Upper lobe of left lung (tissue), 4 donors: ENCODE measurements at regions not wholly inside any gene's neighbourhood (a gene's known extent, or its start where the extent isn't known, plus 50 kb on each side); places are given as distances from the start of the nearest gene placed in this dataset.

Source experiments
- POLR2A ChIP-seq, 4 donors: fragments of 450-650 bp; IDR thresholded peaks; one replicate each; pipeline ENCODE4 v1.5.1; 2016 to 2017; ENCODE audit warnings: antibody characterized with exemption in 4 of 4, mild to moderate bottlenecking in 2 of 4
- TF ChIP-seq, protein P1 (sequence below), 6 experiments: fragments of 450-650 bp in 4 of 6; fragments of 200-600 bp in 2 of 6; sonication (generic) in 2 of 6; IDR thresholded peaks; one replicate each; pipeline ENCODE4 v1.5.1; 2016 to 2019; ENCODE audit warnings: antibody characterized with exemption in 6 of 6

GRCh38 chr12:18899678-18900317 lies 161.9 kb downstream of the CAPZA3 start:
- TF ChIP-seq, protein P1, sequence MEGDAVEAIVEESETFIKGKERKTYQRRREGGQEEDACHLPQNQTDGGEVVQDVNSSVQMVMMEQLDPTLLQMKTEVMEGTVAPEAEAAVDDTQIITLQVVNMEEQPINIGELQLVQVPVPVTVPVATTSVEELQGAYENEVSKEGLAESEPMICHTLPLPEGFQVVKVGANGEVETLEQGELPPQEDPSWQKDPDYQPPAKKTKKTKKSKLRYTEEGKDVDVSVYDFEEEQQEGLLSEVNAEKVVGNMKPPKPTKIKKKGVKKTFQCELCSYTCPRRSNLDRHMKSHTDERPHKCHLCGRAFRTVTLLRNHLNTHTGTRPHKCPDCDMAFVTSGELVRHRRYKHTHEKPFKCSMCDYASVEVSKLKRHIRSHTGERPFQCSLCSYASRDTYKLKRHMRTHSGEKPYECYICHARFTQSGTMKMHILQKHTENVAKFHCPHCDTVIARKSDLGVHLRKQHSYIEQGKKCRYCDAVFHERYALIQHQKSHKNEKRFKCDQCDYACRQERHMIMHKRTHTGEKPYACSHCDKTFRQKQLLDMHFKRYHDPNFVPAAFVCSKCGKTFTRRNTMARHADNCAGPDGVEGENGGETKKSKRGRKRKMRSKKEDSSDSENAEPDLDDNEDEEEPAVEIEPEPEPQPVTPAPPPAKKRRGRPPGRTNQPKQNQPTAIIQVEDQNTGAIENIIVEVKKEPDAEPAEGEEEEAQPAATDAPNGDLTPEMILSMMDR (IDR thresholded peaks at IDR 0.05): no peak
- no peak for TF ChIP-seq POLR2A (IDR thresholded peaks at IDR 0.05)
